Activated naive CD4-positive, alpha-beta T cell (primary cell): ENCODE measurements at regions not wholly inside any gene's neighbourhood (a gene's known extent, or its start where the extent isn't known, plus 50 kb on each side); places are given as distances from the start of the nearest gene placed in this dataset.
"Not testable (repeated sequence)": the region's sequence is repeated elsewhere in the genome, so short reads cannot be mapped to it uniquely, and the experiment has no call there.

ENCODE experiments used
- DNase-seq, 4 experiments: peaks; one replicate each; lab custom pipeline; 2025; lab: John Stamatoyannopoulos, UW

- DNase-seq, result no peak
Observed at GRCh38 chr1:29683472-29683871, 447.1 kb downstream of the PTPRU start.

- no peak for DNase-seq
Observed at GRCh38 chr1:29682919-29683295, 446.6 kb downstream of the PTPRU start.

GRCh38 chr1:29682171-29682918, 446.0 kb downstream of the PTPRU start:
- DNase-seq, result no peak

- not testable (repeated sequence) for DNase-seq
Observed at GRCh38 chr1:29681416-29681815, 445.1 kb downstream of the PTPRU start.

- DNase-seq, result no peak
Observed at GRCh38 chr1:29679828-29680558, 443.7 kb downstream of the PTPRU start.

- DNase-seq, result no peak
Observed at GRCh38 chr1:29679316-29679715, 443.0 kb downstream of the PTPRU start.

GRCh38 chr1:29677028-29678024, 441.0 kb downstream of the PTPRU start:
- no peak for DNase-seq

- no peak for DNase-seq
Observed at GRCh38 chr1:29676496-29676895, 440.2 kb downstream of the PTPRU start.

GRCh38 chr1:29675481-29676263, 439.4 kb downstream of the PTPRU start:
- no peak for DNase-seq

- DNase-seq, result no peak
Observed at GRCh38 chr1:29674627-29675326, 438.5 kb downstream of the PTPRU start.

GRCh38 chr1:29673669-29674626, 437.6 kb downstream of the PTPRU start:
- DNase-seq, result no peak

GRCh38 chr1:29673228-29673500, 436.8 kb downstream of the PTPRU start:
- DNase-seq, result no peak

GRCh38 chr1:29672416-29673227, 436.3 kb downstream of the PTPRU start:
- no peak for DNase-seq

- DNase-seq, result no peak
Observed at GRCh38 chr1:29671446-29672356, 435.4 kb downstream of the PTPRU start.

GRCh38 chr1:29670752-29671151, 434.4 kb downstream of the PTPRU start:
- DNase-seq, result no peak

- DNase-seq, result no peak
Observed at GRCh38 chr1:29669912-29670311, 433.6 kb downstream of the PTPRU start.

- DNase-seq, result no peak
Observed at GRCh38 chr1:29669158-29669871, 433.0 kb downstream of the PTPRU start.
